ENCODE measurements at regions not wholly inside any gene's neighbourhood (a gene's known extent, or its start where the extent isn't known, plus 50 kb on each side); places are given as distances from the start of the nearest gene placed in this dataset.

- TF ChIP-seq POLR2AphosphoS5 (IDR thresholded peaks at IDR 0.05) (no peak), POLR2A (IDR thresholded peaks at IDR 0.05) (no peak), CTCF (IDR thresholded peaks at IDR 0.05) (no peak)
Measured at GRCh38 chr10:118903251-118903650, 126.3 kb upstream of the NANOS1 start.

Measured in stomach (tissue), 4 donors.